ENCODE measurements at regions not wholly inside any gene's neighbourhood (a gene's known extent, or its start where the extent isn't known, plus 50 kb on each side); places are given as distances from the start of the nearest gene placed in this dataset.

- Mint-ChIP-seq H3K4me3 (ENCODE audit: unreplicated experiment) (no peak overlapping the region), H3K4me1 (ENCODE audit: unreplicated experiment) (no peaks in the 10 kb centered on the region), H3K27ac (ENCODE audit: unreplicated experiment) (no peak overlapping the region), H3K27me3 (ENCODE audit: unreplicated experiment) (no peaks in the 10 kb centered on the region), H3K9me3 (ENCODE audit: unreplicated experiment) (no peaks in the 10 kb centered on the region), H3K36me3 (ENCODE audit: low read depth, unreplicated experiment) (no peaks in the 10 kb centered on the region)
- no peak for DNase-seq (ENCODE audit: low spot score)
- no peak for TF ChIP-seq CTCF (IDR thresholded peaks at IDR 0.05; ENCODE audit: unreplicated experiment)
Observed at GRCh38 chr14:25942090-25942489, 655.7 kb downstream of the NOVA1 start.

GRCh38 chr14:25933731-25934130 lies 664.1 kb downstream of the NOVA1 start:
- no peak for TF ChIP-seq CTCF (IDR thresholded peaks at IDR 0.05; ENCODE audit: unreplicated experiment)
- no peaks in the 10 kb centered on the region for H3K4me1 Mint-ChIP-seq (ENCODE audit: unreplicated experiment)
- no peaks in the 10 kb centered on the region for H3K36me3 Mint-ChIP-seq (ENCODE audit: low read depth, unreplicated experiment)
- no peak overlapping the region for H3K27ac Mint-ChIP-seq (ENCODE audit: unreplicated experiment)
- no peak overlapping the region for H3K4me3 Mint-ChIP-seq (ENCODE audit: unreplicated experiment)
- no peaks in the 10 kb centered on the region for H3K27me3 Mint-ChIP-seq (ENCODE audit: unreplicated experiment)
- DNase-seq (ENCODE audit: low spot score), result no peak
- no peaks in the 10 kb centered on the region for H3K9me3 Mint-ChIP-seq (ENCODE audit: unreplicated experiment)

- Mint-ChIP-seq H3K36me3 (ENCODE audit: low read depth, unreplicated experiment) (no peaks in the 10 kb centered on the region), H3K27ac (ENCODE audit: unreplicated experiment) (no peak overlapping the region), H3K4me1 (ENCODE audit: unreplicated experiment) (no peaks in the 10 kb centered on the region), H3K4me3 (ENCODE audit: unreplicated experiment) (no peak overlapping the region), H3K27me3 (ENCODE audit: unreplicated experiment) (no peaks in the 10 kb centered on the region), H3K9me3 (ENCODE audit: unreplicated experiment) (no peaks in the 10 kb centered on the region)
- no peak for DNase-seq (ENCODE audit: low spot score)
- no peak for TF ChIP-seq CTCF (IDR thresholded peaks at IDR 0.05; ENCODE audit: unreplicated experiment)
Observed at GRCh38 chr14:25929881-25930615, 667.8 kb downstream of the NOVA1 start.

DNA sequence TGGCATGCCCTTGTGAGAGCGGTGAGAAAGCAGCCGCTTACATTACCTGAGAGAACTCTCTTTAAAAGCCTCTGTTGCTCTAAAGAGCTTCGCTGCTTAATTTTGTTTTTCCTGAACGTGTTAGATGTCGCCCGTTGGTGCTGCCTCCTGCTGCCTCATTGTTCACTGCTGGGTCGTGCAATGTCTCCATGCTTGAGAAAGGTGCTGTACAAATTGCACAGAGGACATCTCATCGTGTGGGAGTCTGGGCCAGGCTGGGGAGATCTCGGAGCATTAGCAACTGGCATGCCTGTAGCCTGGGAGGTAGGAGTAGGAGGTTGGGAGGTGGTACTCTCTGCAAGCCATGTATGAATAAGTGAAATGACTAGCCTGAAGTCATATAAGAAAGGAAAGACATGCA lies 686.0 kb downstream of the NOVA1 start:
- Mint-ChIP-seq H3K9me3 (ENCODE audit: unreplicated experiment) (no peaks in the 10 kb centered on the region), H3K4me1 (ENCODE audit: unreplicated experiment) (no peaks in the 10 kb centered on the region), H3K4me3 (ENCODE audit: unreplicated experiment) (no peak overlapping the region), H3K36me3 (ENCODE audit: low read depth, unreplicated experiment) (no peaks in the 10 kb centered on the region), H3K27ac (ENCODE audit: unreplicated experiment) (no peak overlapping the region), H3K27me3 (ENCODE audit: unreplicated experiment) (no peaks in the 10 kb centered on the region)
- no peak for TF ChIP-seq CTCF (IDR thresholded peaks at IDR 0.05; ENCODE audit: unreplicated experiment)
- no peak for DNase-seq (ENCODE audit: low spot score)

DNA sequence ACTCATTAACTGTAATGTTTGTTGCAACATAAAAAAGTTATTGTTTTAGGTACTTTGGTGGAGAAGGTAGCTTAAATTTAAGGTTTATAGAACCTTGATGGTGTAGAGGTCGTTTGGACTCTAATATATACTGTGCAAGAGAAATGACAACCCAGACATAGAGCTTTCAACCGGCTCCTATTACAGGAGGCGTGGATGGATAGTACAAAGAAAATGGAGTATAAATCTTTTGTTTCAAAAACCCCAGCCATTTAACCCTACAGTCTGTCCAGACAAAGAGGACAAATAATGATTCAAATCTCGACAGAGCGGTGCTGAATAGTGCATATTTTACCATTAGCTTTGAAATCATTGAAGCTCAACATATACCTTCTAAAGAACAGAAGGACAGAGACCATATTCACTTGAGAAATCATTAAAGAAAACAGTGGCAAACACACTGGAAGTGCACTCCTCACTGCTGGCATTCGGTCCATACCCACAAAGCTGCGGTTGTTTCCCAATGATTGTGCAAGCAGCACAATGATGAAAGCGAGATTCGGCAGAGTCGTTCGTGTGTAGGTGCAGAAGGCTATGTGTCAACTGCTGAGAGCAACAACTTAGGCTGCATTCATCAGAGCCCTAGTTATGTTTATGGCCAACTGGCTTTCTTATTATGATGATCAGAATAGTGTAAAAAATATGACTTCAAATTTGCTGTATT lies 688.6 kb downstream of the NOVA1 start:
- TF ChIP-seq CTCF (IDR thresholded peaks at IDR 0.05; ENCODE audit: unreplicated experiment), result no peak

More for the DNA sequence above, 688.6 kb downstream of the NOVA1 start:
- H3K36me3 Mint-ChIP-seq (ENCODE audit: low read depth, unreplicated experiment), result no peaks in the 10 kb centered on the region
- no peaks in the 10 kb centered on the region for H3K9me3 Mint-ChIP-seq (ENCODE audit: unreplicated experiment)
- H3K4me3 Mint-ChIP-seq (ENCODE audit: unreplicated experiment), result no peak overlapping the region
- no peaks in the 10 kb centered on the region for H3K27me3 Mint-ChIP-seq (ENCODE audit: unreplicated experiment)
- DNase-seq (ENCODE audit: low spot score), result no peak
- H3K4me1 Mint-ChIP-seq (ENCODE audit: unreplicated experiment), result no peaks in the 10 kb centered on the region
- no peak overlapping the region for H3K27ac Mint-ChIP-seq (ENCODE audit: unreplicated experiment)

All from endothelial cell (in vitro differentiated cells).